A673 (cell line): ENCODE measurements at regions not wholly inside any gene's neighbourhood (a gene's known extent, or its start where the extent isn't known, plus 50 kb on each side); places are given as distances from the start of the nearest gene placed in this dataset.

Experiments
- BruUV-seq: library from RNA; stranded (reverse); fragments of 400-500 nt; replicated peaks from 2 replicates; lab custom pipeline; 2021; lab: Mats Ljungman, UMichigan
- CTCF ChIA-PET: fragments of 300-600 bp; sonication (Branson Sonifier 250); formaldehyde crosslinking; loops from one replicate; lab custom pipeline; 2022; ENCODE audit warnings: antibody characterized with exemption; lab: Charles Lee
- POLR2A ChIA-PET: fragments of 300-600 bp; sonication (Branson Sonifier 250); formaldehyde crosslinking; loops from one replicate; lab custom pipeline; 2022; ENCODE audit warnings: antibody characterized with exemption; ENCODE audit not compliant: low non-redundant PET; lab: Charles Lee
- DNase-seq: peaks from one replicate; pipeline ENCODE4 v3.0.0-alpha.2; 2015; ENCODE audit warnings: low spot score
- H3K27ac ChIP-seq: fragments of 200-600 bp; sonication (generic); 2 replicates; pipeline ENCODE4 v1.5.1; 2016; ENCODE audit warnings: mixed run types, low read depth, mild to moderate bottlenecking, mixed read lengths, antibody characterized with exemption, low read length; ENCODE audit not compliant: poor library complexity, severe bottlenecking
- H3K27me3 ChIP-seq: fragments of 200-600 bp; sonication (generic); replicated peaks from 2 replicates; pipeline ENCODE4 v1.6.1; 2017; ENCODE audit warnings: mixed run types, low read depth, mild to moderate bottlenecking, mixed read lengths, antibody characterized with exemption, low read length; ENCODE audit not compliant: insufficient read depth, poor library complexity
- H3K36me3 ChIP-seq: fragments of 200-600 bp; sonication (generic); 2 replicates; pipeline ENCODE4 v1.6.1; 2016; ENCODE audit warnings: mixed run types, mild to moderate bottlenecking, mixed read lengths, antibody characterized with exemption, low read length; ENCODE audit not compliant: insufficient read depth, poor library complexity, severe bottlenecking
- H3K4me1 ChIP-seq: fragments of 200-600 bp; sonication (generic); 2 replicates; pipeline ENCODE4 v1.6.1; 2017; ENCODE audit warnings: mixed run types, mild to moderate bottlenecking, mixed read lengths, antibody characterized with exemption, low read length; ENCODE audit not compliant: insufficient read depth, poor library complexity, severe bottlenecking
- H3K4me3 ChIP-seq: fragments of 200-600 bp; sonication (generic); 2 replicates; pipeline ENCODE4 v1.5.1; 2016; ENCODE audit warnings: low read depth, mixed run types, mild to moderate bottlenecking, mixed read lengths, low read length; ENCODE audit not compliant: poor library complexity, severe bottlenecking
- H3K9me3 ChIP-seq: fragments of 200-600 bp; sonication (generic); 2 replicates; pipeline ENCODE4 v1.6.1; 2016; ENCODE audit warnings: mixed run types, low read depth, mild to moderate bottlenecking, mixed read lengths, antibody characterized with exemption, low read length; ENCODE audit not compliant: poor library complexity, severe bottlenecking
- CTCF ChIP-seq: fragments of 300-800, 200-600 bp; sonication (generic); conservative IDR thresholded peaks from 2 replicates; pipeline ENCODE4 v1.5.1; 2017; ENCODE audit warnings: low read depth, mild to moderate bottlenecking, antibody characterized with exemption, low read length, moderate library complexity, mixed read lengths
- EZH2 ChIP-seq: fragments of 200-600 bp; sonication (generic); IDR thresholded peaks from 2 replicates; pipeline ENCODE4 v1.6.1; 2017; ENCODE audit warnings: borderline replicate concordance, low read depth, mild to moderate bottlenecking, mixed read lengths, antibody characterized with exemption, low read length; ENCODE audit not compliant: poor library complexity, severe bottlenecking
- intact Hi-C: fragments of 100-400 bp; cut with micrococcal nuclease; formaldehyde crosslinking; loops from one replicate; pipeline ENCODE4 v1.10.0; 2022; ENCODE audit not compliant: unreplicated experiment

GRCh38 chr18:40493316-40493715 is 1461.7 kb upstream of the PIK3C3 start:
- no TSS peak for BruUV-seq
- intact Hi-C loops: no loop called here
- CTCF ChIA-PET: no interaction called here
- no peak for DNase-seq
- Histone ChIP-seq H3K9me3 (no peaks in the 10 kb centered on the region), H3K4me3 (no peak overlapping the region), H3K27me3 (no peaks in the 10 kb centered on the region), H3K36me3 (no peaks in the 10 kb centered on the region), H3K27ac (no peak overlapping the region), H3K4me1 (no peaks in the 10 kb centered on the region)
- no peak for TF ChIP-seq EZH2
- no peak for TF ChIP-seq CTCF
- POLR2A ChIA-PET: no interaction called here

- intact Hi-C loops: no loop called here
- Histone ChIP-seq H3K9me3 (no peaks in the 10 kb centered on the region), H3K27ac (no peak overlapping the region), H3K36me3 (no peaks in the 10 kb centered on the region), H3K4me1 (no peaks in the 10 kb centered on the region), H3K4me3 (no peak overlapping the region), H3K27me3 (no peaks in the 10 kb centered on the region)
- TF ChIP-seq CTCF (no peak), EZH2 (no peak)
- ChIA-PET CTCF (no interaction called here), POLR2A (no interaction called here)
- BruUV-seq: no TSS peak
- DNase-seq: no peak
Measured at GRCh38 chr18:40489301-40489700, 1465.7 kb upstream of the PIK3C3 start.

- H3K27me3 ChIP-seq: no peaks in the 10 kb centered on the region
- CTCF ChIA-PET: no interaction called here
- H3K27ac ChIP-seq: no peak overlapping the region
- no peak overlapping the region for H3K4me3 ChIP-seq
- POLR2A ChIA-PET: no interaction called here
- H3K4me1 ChIP-seq: no peaks in the 10 kb centered on the region
- TF ChIP-seq EZH2: no peak
- no peak for TF ChIP-seq CTCF
- no peaks in the 10 kb centered on the region for H3K36me3 ChIP-seq
- DNase-seq: no peak
- intact Hi-C loops: no loop called here
- H3K9me3 ChIP-seq: no peaks in the 10 kb centered on the region
- no TSS peak for BruUV-seq
Measured at GRCh38 chr18:40485318-40485717, 1469.7 kb upstream of the PIK3C3 start.
